ENCODE measurements at regions not wholly inside any gene's neighbourhood (a gene's known extent, or its start where the extent isn't known, plus 50 kb on each side); places are given as distances from the start of the nearest gene placed in this dataset.

GRCh38 chr4:111999801-112000200, 145.5 kb upstream of the FAM241A start:
- H3K36me3 ChIP-seq (ENCODE audit: control insufficient read depth in 4 of 4, insufficient read depth in 3 of 4, low read depth in 1 of 4, low read length in 3 of 4) = no peaks in the 10 kb centered on the region
- H3K9me3 ChIP-seq (ENCODE audit: control insufficient read depth in 4 of 4, low read length in 3 of 4) = no peaks in the 10 kb centered on the region
- 82% methylated on average over 3 of the region's 3 CpGs for WGBS
- H3K4me3 ChIP-seq (ENCODE audit: low read depth in 1 of 3, low read length in 3 of 3) = no peak overlapping the region
- H3K4me1 ChIP-seq (ENCODE audit: control insufficient read depth in 4 of 4, insufficient read depth in 4 of 4, low read length in 3 of 4) = peaks cover 0 to 2% (median 0%) of the 10 kb centered on the region in 4 donors
- H3K27me3 ChIP-seq (ENCODE audit: control insufficient read depth in 4 of 4, insufficient read depth in 4 of 4, low read length in 3 of 4) = no peaks in the 10 kb centered on the region
- no peak overlapping the region for H3K9ac ChIP-seq (ENCODE audit: low read depth in 1 of 2, low read length in 2 of 2)
- TF ChIP-seq YY1 (IDR thresholded peaks at IDR 0.05) (no peak), TAF1 (conservative IDR thresholded peaks at IDR 0.05) (no peak), HNF4G (IDR thresholded peaks at IDR 0.05) (no peak), RXRA (IDR thresholded peaks at IDR 0.05) (no peak), FOXA2 (IDR thresholded peaks at IDR 0.05) (no peak), HNF4A (conservative IDR thresholded peaks at IDR 0.05) (no peak), JUND (IDR thresholded peaks at IDR 0.05) (no peak), FOXA1 (IDR thresholded peaks at IDR 0.05) (no peak), ZBTB33 (IDR thresholded peaks at IDR 0.05) (no peak), GABPA (IDR thresholded peaks at IDR 0.05 in 1 of 2, conservative IDR thresholded peaks at IDR 0.05 in 1 of 2) (no peak), SP1 (IDR thresholded peaks at IDR 0.05) (no peak), RAD21 (IDR thresholded peaks at IDR 0.05) (no peak), NR2F2 (IDR thresholded peaks at IDR 0.05) (no peak), MAX (IDR thresholded peaks at IDR 0.05) (no peak), EGR1 (IDR thresholded peaks at IDR 0.05; ENCODE audit: low read depth in 2 of 2) (no peak)
- TF ChIP-seq, protein P1, sequence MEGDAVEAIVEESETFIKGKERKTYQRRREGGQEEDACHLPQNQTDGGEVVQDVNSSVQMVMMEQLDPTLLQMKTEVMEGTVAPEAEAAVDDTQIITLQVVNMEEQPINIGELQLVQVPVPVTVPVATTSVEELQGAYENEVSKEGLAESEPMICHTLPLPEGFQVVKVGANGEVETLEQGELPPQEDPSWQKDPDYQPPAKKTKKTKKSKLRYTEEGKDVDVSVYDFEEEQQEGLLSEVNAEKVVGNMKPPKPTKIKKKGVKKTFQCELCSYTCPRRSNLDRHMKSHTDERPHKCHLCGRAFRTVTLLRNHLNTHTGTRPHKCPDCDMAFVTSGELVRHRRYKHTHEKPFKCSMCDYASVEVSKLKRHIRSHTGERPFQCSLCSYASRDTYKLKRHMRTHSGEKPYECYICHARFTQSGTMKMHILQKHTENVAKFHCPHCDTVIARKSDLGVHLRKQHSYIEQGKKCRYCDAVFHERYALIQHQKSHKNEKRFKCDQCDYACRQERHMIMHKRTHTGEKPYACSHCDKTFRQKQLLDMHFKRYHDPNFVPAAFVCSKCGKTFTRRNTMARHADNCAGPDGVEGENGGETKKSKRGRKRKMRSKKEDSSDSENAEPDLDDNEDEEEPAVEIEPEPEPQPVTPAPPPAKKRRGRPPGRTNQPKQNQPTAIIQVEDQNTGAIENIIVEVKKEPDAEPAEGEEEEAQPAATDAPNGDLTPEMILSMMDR (IDR thresholded peaks at IDR 0.05; ENCODE audit: low read depth, low read length, missing input control) = no peak
- TF ChIP-seq, protein P2, sequence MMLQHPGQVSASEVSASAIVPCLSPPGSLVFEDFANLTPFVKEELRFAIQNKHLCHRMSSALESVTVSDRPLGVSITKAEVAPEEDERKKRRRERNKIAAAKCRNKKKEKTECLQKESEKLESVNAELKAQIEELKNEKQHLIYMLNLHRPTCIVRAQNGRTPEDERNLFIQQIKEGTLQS (IDR thresholded peaks at IDR 0.05) = no peak
- TF ChIP-seq, protein P3, sequence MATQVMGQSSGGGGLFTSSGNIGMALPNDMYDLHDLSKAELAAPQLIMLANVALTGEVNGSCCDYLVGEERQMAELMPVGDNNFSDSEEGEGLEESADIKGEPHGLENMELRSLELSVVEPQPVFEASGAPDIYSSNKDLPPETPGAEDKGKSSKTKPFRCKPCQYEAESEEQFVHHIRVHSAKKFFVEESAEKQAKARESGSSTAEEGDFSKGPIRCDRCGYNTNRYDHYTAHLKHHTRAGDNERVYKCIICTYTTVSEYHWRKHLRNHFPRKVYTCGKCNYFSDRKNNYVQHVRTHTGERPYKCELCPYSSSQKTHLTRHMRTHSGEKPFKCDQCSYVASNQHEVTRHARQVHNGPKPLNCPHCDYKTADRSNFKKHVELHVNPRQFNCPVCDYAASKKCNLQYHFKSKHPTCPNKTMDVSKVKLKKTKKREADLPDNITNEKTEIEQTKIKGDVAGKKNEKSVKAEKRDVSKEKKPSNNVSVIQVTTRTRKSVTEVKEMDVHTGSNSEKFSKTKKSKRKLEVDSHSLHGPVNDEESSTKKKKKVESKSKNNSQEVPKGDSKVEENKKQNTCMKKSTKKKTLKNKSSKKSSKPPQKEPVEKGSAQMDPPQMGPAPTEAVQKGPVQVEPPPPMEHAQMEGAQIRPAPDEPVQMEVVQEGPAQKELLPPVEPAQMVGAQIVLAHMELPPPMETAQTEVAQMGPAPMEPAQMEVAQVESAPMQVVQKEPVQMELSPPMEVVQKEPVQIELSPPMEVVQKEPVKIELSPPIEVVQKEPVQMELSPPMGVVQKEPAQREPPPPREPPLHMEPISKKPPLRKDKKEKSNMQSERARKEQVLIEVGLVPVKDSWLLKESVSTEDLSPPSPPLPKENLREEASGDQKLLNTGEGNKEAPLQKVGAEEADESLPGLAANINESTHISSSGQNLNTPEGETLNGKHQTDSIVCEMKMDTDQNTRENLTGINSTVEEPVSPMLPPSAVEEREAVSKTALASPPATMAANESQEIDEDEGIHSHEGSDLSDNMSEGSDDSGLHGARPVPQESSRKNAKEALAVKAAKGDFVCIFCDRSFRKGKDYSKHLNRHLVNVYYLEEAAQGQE (IDR thresholded peaks at IDR 0.05) = no peak
- no peak for DNase-seq (ENCODE audit: low spot score)
- H3K27ac ChIP-seq (ENCODE audit: low read depth in 1 of 2, low read length in 2 of 2) = no peak overlapping the region

All from liver (tissue), 8 donors.